Caco-2 (cell line): ENCODE measurements at regions not wholly inside any gene's neighbourhood (a gene's known extent, or its start where the extent isn't known, plus 50 kb on each side); places are given as distances from the start of the nearest gene placed in this dataset.

Experiments
- BruUV-seq: library from RNA; stranded (reverse); fragments of 400-500 nt; replicated peaks from 2 replicates; lab custom pipeline; 2021; lab: Mats Ljungman, UMichigan
- CTCF ChIA-PET: fragments of 300-600 bp; sonication (Branson Sonifier 250); formaldehyde crosslinking; loops from one replicate; lab custom pipeline; 2022; ENCODE audit warnings: antibody characterized with exemption; lab: Charles Lee
- POLR2A ChIA-PET: fragments of 300-600 bp; sonication (Branson Sonifier 250); formaldehyde crosslinking; loops from one replicate; lab custom pipeline; 2022; ENCODE audit warnings: antibody characterized with exemption; lab: Charles Lee
- DNase-seq, 2 experiments: peaks; one replicate each; pipeline versions ENCODE4 v3.0.0 to v3.0.0-alpha.2; 2020 to 2022
- H3K27me3 ChIP-seq: replicated peaks from 2 replicates; pipeline ENCODE4 v1.6.0; 2011; ENCODE audit warnings: low read length; ENCODE audit not compliant: control insufficient read depth, insufficient read depth
- H3K36me3 ChIP-seq: 2 replicates; pipeline ENCODE4 v1.5.1; 2011; ENCODE audit warnings: low read length; ENCODE audit not compliant: control insufficient read depth, insufficient read depth
- H3K4me1 ChIP-seq: fragments of 250-450 bp; sonication (Bioruptor Pico); 2 replicates; pipeline ENCODE4 v1.5.1; 2020; ENCODE audit warnings: mild to moderate bottlenecking
- H3K4me3 ChIP-seq: 2 replicates; pipeline ENCODE4 v1.5.1; 2011; ENCODE audit warnings: low read depth, mild to moderate bottlenecking, control low read depth, low read length
- H3K9me3 ChIP-seq: fragments of 250-450 bp; sonication (Bioruptor Pico); 2 replicates; pipeline ENCODE4 v1.5.1; 2020; ENCODE audit warnings: mild to moderate bottlenecking, moderate library complexity
- H3K27ac Mint-ChIP-seq: one replicate; pipeline ENCODE4 v1.8.0; 2022; ENCODE audit warnings: mixed read lengths; ENCODE audit not compliant: unreplicated experiment
- H3K27me3 Mint-ChIP-seq: one replicate; pipeline ENCODE4 v1.8.0; 2022; ENCODE audit warnings: mixed read lengths; ENCODE audit not compliant: insufficient read depth, unreplicated experiment
- H3K36me3 Mint-ChIP-seq: one replicate; pipeline ENCODE4 v1.8.0; 2022; ENCODE audit warnings: mild to moderate bottlenecking, mixed read lengths; ENCODE audit not compliant: insufficient read depth, unreplicated experiment
- H3K4me1 Mint-ChIP-seq: one replicate; pipeline ENCODE4 v1.8.0; 2022; ENCODE audit warnings: low read depth, mixed read lengths; ENCODE audit not compliant: unreplicated experiment
- H3K4me3 Mint-ChIP-seq: one replicate; pipeline ENCODE4 v1.8.0; 2022; ENCODE audit warnings: mild to moderate bottlenecking, moderate library complexity, mixed read lengths; ENCODE audit not compliant: unreplicated experiment
- H3K9me3 Mint-ChIP-seq: one replicate; pipeline ENCODE4 v1.8.0; 2022; ENCODE audit warnings: mixed read lengths; ENCODE audit not compliant: unreplicated experiment
- intact Hi-C: fragments of 100-400 bp; cut with micrococcal nuclease; formaldehyde crosslinking; loops from one replicate; pipeline ENCODE4 v1.10.0; 2022; ENCODE audit not compliant: unreplicated experiment
- TF ChIP-seq, protein P1 (sequence below), 2 experiments: fragments of 200-600 bp in 1 of 2; IDR thresholded peaks; 1 replicate in 1 of 2; 2 replicates in 1 of 2; pipeline versions ENCODE4 v1.5.1 to v1.8.0; 2011 to 2022; ENCODE audit warnings: antibody characterized with exemption in 1 of 2, control low read depth in 1 of 2, inconsistent platforms in 1 of 2, low read depth in 1 of 2, low read length in 1 of 2, mild to moderate bottlenecking in 1 of 2, moderate library complexity in 1 of 2; ENCODE audit not compliant: insufficient read depth in 1 of 2, severe bottlenecking in 1 of 2, unreplicated experiment in 1 of 2

DNA sequence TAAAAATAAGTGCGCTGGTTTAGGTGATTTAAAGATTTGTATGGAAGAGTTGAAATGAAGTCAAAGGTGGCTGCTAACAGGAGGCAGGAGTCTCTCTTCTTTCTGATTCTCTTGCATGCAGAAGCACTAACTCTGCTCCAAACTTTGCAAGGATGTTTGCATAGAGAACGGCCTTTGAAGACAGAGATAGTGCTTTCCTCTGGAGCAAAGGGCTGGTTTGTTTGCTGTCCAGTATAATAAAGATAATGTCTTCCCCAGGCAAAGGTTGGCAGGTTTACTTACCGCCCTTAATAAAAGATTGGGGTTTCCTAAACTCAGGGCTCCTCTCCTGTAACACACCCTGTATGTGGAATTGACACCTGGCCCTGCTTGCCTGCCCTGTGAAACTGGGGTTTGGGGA, 210.6 kb upstream of the RREB1 start:
- Histone ChIP-seq H3K4me1 (peaks cover 31% of the 10 kb centered on the region), H3K36me3 (no peaks in the 10 kb centered on the region), H3K27me3 (no peaks in the 10 kb centered on the region), H3K9me3 (no peaks in the 10 kb centered on the region; the same call in 1 of the 2 replicates), H3K4me3 (no peak overlapping the region)
- ChIA-PET CTCF (no interaction called here), POLR2A (no interaction called here)
- BruUV-seq, result no TSS peak
- intact Hi-C loops, result loop anchor here (5.0 to 10.0 kb wide), 3 partner anchors 55 to 222 kb away; no protein-coding TSS in a partner anchor
- Mint-ChIP-seq H3K27me3 (no peaks in the 10 kb centered on the region), H3K4me1 (peaks cover 29% of the 10 kb centered on the region), H3K9me3 (no peaks in the 10 kb centered on the region), H3K27ac (peak overlapping the region; percentile 70), H3K4me3 (peak overlapping the region; percentile 44), H3K36me3 (no peaks in the 10 kb centered on the region)
- peak; percentile 63 to 65 for DNase-seq
- TF ChIP-seq, protein P1, sequence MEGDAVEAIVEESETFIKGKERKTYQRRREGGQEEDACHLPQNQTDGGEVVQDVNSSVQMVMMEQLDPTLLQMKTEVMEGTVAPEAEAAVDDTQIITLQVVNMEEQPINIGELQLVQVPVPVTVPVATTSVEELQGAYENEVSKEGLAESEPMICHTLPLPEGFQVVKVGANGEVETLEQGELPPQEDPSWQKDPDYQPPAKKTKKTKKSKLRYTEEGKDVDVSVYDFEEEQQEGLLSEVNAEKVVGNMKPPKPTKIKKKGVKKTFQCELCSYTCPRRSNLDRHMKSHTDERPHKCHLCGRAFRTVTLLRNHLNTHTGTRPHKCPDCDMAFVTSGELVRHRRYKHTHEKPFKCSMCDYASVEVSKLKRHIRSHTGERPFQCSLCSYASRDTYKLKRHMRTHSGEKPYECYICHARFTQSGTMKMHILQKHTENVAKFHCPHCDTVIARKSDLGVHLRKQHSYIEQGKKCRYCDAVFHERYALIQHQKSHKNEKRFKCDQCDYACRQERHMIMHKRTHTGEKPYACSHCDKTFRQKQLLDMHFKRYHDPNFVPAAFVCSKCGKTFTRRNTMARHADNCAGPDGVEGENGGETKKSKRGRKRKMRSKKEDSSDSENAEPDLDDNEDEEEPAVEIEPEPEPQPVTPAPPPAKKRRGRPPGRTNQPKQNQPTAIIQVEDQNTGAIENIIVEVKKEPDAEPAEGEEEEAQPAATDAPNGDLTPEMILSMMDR (IDR thresholded peaks at IDR 0.05; ENCODE audit: insufficient read depth in 1 of 2, low read depth in 1 of 2, low read length in 1 of 2, severe bottlenecking in 1 of 2, unreplicated experiment in 1 of 2), result no peak

DNA sequence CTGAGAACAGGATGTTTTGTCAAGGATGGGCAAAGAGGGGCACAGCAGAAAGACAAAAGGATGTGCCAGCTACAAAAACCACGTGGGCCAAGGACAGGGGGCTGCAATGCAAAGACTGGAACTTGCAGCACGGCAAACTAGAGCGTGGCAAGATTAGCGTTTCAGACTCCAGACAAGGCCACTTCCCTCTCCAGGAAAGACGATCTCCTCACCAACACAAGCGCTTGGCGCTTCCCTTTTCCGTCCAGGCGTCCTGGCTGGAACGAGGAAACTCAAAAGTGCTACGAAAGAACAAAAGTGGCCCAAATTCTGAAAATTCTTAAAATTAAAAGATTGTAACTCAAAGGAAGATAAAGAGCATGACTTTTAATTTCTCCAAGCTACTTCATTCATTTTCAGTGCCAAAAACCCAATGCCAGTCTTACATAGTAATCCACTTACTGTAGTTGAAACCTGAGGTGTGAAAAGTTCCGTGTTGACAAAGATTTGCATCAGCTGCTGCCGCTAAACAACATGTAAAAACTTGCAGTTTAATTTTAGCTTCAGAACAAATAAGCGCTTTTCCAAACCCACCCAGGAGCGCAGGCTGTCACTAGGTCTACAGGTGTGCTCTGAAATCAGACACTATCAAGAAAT, 207.1 kb upstream of the RREB1 start:
- ChIA-PET CTCF (no interaction called here), POLR2A (no interaction called here)
- no peaks in the 10 kb centered on the region for H3K9me3 Mint-ChIP-seq
- TF ChIP-seq, protein P1 (IDR thresholded peaks at IDR 0.05; ENCODE audit: insufficient read depth in 1 of 2, low read depth in 1 of 2, low read length in 1 of 2, severe bottlenecking in 1 of 2, unreplicated experiment in 1 of 2), result no peak
- intact Hi-C loops, result no loop called here
- no peak overlapping the region for H3K4me3 ChIP-seq
- H3K4me3 Mint-ChIP-seq, result no peak overlapping the region
- H3K4me1 ChIP-seq, result peaks cover 23% of the 10 kb centered on the region
- H3K36me3 ChIP-seq, result no peaks in the 10 kb centered on the region
- H3K27me3 Mint-ChIP-seq, result no peaks in the 10 kb centered on the region
- H3K4me1 Mint-ChIP-seq, result peaks cover 24% of the 10 kb centered on the region
- no peaks in the 10 kb centered on the region for H3K27me3 ChIP-seq
- no TSS peak for BruUV-seq
- no peaks in the 10 kb centered on the region; the same call in 1 of the 2 replicates for H3K9me3 ChIP-seq
- no peak for DNase-seq
- no peaks in the 10 kb centered on the region for H3K36me3 Mint-ChIP-seq
- H3K27ac Mint-ChIP-seq, result no peak overlapping the region

DNA sequence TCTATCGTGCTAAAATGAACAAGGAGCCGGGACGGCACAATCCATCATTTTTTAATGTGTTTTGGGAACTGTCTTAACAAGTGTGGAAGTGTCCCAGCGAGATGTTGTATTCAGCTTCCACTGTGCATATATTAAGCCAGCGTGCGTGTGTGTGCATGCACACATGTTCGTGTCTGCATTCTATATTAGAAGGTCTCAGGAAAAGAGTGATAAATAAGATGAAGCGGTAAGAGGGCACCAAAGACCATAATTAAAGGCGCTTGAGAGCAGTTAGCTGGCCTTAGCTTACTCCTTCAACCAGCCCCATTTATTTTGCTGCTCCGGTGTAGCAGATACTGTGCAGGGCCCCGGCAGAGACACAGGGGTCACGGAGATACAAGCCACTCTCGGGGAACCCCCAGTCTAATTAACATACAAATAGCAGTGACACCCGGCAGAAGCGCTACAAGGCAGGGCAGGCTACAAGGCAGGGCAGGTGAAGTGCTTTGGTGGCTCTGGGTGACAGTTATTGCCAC, 206.5 kb upstream of the RREB1 start:
- Histone ChIP-seq H3K27me3 (no peaks in the 10 kb centered on the region), H3K4me1 (peaks cover 17% of the 10 kb centered on the region), H3K36me3 (no peaks in the 10 kb centered on the region), H3K9me3 (no peaks in the 10 kb centered on the region), H3K4me3 (no peak overlapping the region)
- no peaks in the 10 kb centered on the region for H3K9me3 Mint-ChIP-seq
- ChIA-PET CTCF (no interaction called here), POLR2A (no interaction called here)
- no peak overlapping the region for H3K27ac Mint-ChIP-seq
- BruUV-seq, result no TSS peak
- no peak overlapping the region for H3K4me3 Mint-ChIP-seq
- no peak for DNase-seq
- intact Hi-C loops, result no loop called here
- TF ChIP-seq, protein P1 (IDR thresholded peaks at IDR 0.05; ENCODE audit: insufficient read depth in 1 of 2, low read depth in 1 of 2, low read length in 1 of 2, severe bottlenecking in 1 of 2, unreplicated experiment in 1 of 2), result no peak
- H3K4me1 Mint-ChIP-seq, result peaks cover 19% of the 10 kb centered on the region
- H3K36me3 Mint-ChIP-seq, result no peaks in the 10 kb centered on the region
- H3K27me3 Mint-ChIP-seq, result no peaks in the 10 kb centered on the region
